ENCODE measurements at regions not wholly inside any gene's neighbourhood (a gene's known extent, or its start where the extent isn't known, plus 50 kb on each side); places are given as distances from the start of the nearest gene placed in this dataset.

GRCh38 chr12:17818931-17819330 is 271.1 kb downstream of the RERGL start:
- Histone ChIP-seq H3K27me3 (ENCODE audit: low read depth) (no peaks in the 10 kb centered on the region), H3K4me3 (no peak overlapping the region), H3K27ac (replicated peaks) (no peak overlapping the region), H3K36me3 (no peaks in the 10 kb centered on the region), H3K9me3 (replicated peaks) (peaks cover 33% of the 10 kb centered on the region), H3K4me1 (no peaks in the 10 kb centered on the region)
- intact Hi-C loops (cut with micrococcal nuclease), result no loop called here
- no peak for TF ChIP-seq CTCF (IDR thresholded peaks at IDR 0.05; ENCODE audit: borderline replicate concordance)
- no peak for DNase-seq

GRCh38 chr12:17810399-17810798 is 279.6 kb downstream of the RERGL start:
- Histone ChIP-seq H3K9me3 (replicated peaks) (peaks cover 73% of the 10 kb centered on the region), H3K4me1 (no peaks in the 10 kb centered on the region), H3K36me3 (no peaks in the 10 kb centered on the region), H3K4me3 (no peak overlapping the region), H3K27me3 (ENCODE audit: low read depth) (no peaks in the 10 kb centered on the region), H3K27ac (replicated peaks) (no peak overlapping the region)
- no peak for DNase-seq
- intact Hi-C loops (cut with micrococcal nuclease), result no loop called here
- TF ChIP-seq CTCF (IDR thresholded peaks at IDR 0.05; ENCODE audit: borderline replicate concordance), result no peak

- TF ChIP-seq CTCF (IDR thresholded peaks at IDR 0.05; ENCODE audit: borderline replicate concordance), result no peak
- Histone ChIP-seq H3K27ac (replicated peaks) (no peak overlapping the region), H3K9me3 (replicated peaks) (peaks cover 68% of the 10 kb centered on the region), H3K36me3 (no peaks in the 10 kb centered on the region), H3K4me1 (no peaks in the 10 kb centered on the region), H3K4me3 (no peak overlapping the region), H3K27me3 (ENCODE audit: low read depth) (no peaks in the 10 kb centered on the region)
- DNase-seq, result no peak
- intact Hi-C loops (cut with micrococcal nuclease), result no loop called here
Observed at GRCh38 chr12:17809206-17809605, 280.8 kb downstream of the RERGL start.

GRCh38 chr12:17802657-17803641 is 287.0 kb downstream of the RERGL start:
- intact Hi-C loops (cut with micrococcal nuclease), result no loop called here
- Histone ChIP-seq H3K36me3 (no peaks in the 10 kb centered on the region), H3K4me1 (no peaks in the 10 kb centered on the region), H3K27ac (replicated peaks) (no peak overlapping the region), H3K9me3 (replicated peaks) (peaks cover 55% of the 10 kb centered on the region), H3K4me3 (no peak overlapping the region), H3K27me3 (ENCODE audit: low read depth) (no peaks in the 10 kb centered on the region)
- TF ChIP-seq CTCF (IDR thresholded peaks at IDR 0.05; ENCODE audit: borderline replicate concordance), result no peak
- no peak for DNase-seq

- H3K27me3 ChIP-seq (ENCODE audit: low read depth), result no peaks in the 10 kb centered on the region
- H3K9me3 ChIP-seq (replicated peaks), result peaks cover under 1% of the 10 kb centered on the region
- intact Hi-C loops (cut with micrococcal nuclease), result no loop called here
- H3K27ac ChIP-seq (replicated peaks), result no peak overlapping the region
- DNase-seq, result no peak
- TF ChIP-seq CTCF (IDR thresholded peaks at IDR 0.05; ENCODE audit: borderline replicate concordance), result no peak
- H3K4me3 ChIP-seq, result no peak overlapping the region
- no peaks in the 10 kb centered on the region for H3K4me1 ChIP-seq
- no peaks in the 10 kb centered on the region for H3K36me3 ChIP-seq
Observed at GRCh38 chr12:17793854-17794253, 296.1 kb downstream of the RERGL start.
